Lower lobe of right lung (tissue), 2 donors: ENCODE measurements at regions not wholly inside any gene's neighbourhood (a gene's known extent, or its start where the extent isn't known, plus 50 kb on each side); places are given as distances from the start of the nearest gene placed in this dataset.

Experiments used
- ATAC-seq, 2 donors: fragments of 200-7000 bp; cut with Tn5 transposase; one replicate each; pipeline ENCODE4 v1.9.1; 2020 to 2022; ENCODE audit warnings: mild to moderate bottlenecking in 2 of 2, moderate library complexity in 2 of 2
- DNase-seq: peaks from one replicate; pipeline ENCODE4 v3.0.0-alpha.2; 2020
- H3K27ac ChIP-seq: fragments of 200-600 bp; one replicate; pipeline ENCODE4 v1.8.0; 2022
- H3K27me3 ChIP-seq: fragments of 200-600 bp; one replicate; pipeline ENCODE4 v1.8.0; 2022; ENCODE audit warnings: low read depth
- H3K36me3 ChIP-seq: fragments of 200-600 bp; one replicate; pipeline ENCODE4 v1.8.0; 2022; ENCODE audit warnings: mild to moderate bottlenecking
- H3K4me1 ChIP-seq: fragments of 200-600 bp; one replicate; pipeline ENCODE4 v1.8.0; 2022
- H3K4me3 ChIP-seq: fragments of 200-600 bp; one replicate; pipeline ENCODE4 v1.8.0; 2022; ENCODE audit warnings: mild to moderate bottlenecking
- H3K9me3 ChIP-seq: fragments of 200-600 bp; one replicate; pipeline ENCODE4 v1.8.0; 2022
- CTCF ChIP-seq: fragments of 200-600 bp; IDR thresholded peaks from one replicate; pipeline ENCODE4 v1.8.0; 2022; ENCODE audit warnings: antibody characterized with exemption, mild to moderate bottlenecking
- intact Hi-C: fragments of 100-400 bp; cut with DNase I; formaldehyde crosslinking; loops from one replicate; pipeline ENCODE4 v1.11.0; 2022
- donor health status: DM: no; HTN: yes; CAD: no; lungs with severe emphysema.

- no peak for ATAC-seq
- H3K4me1 ChIP-seq, result no peaks in the 10 kb centered on the region
- H3K27ac ChIP-seq, result no peak overlapping the region
- intact Hi-C loops, result no loop called here
- no peaks in the 10 kb centered on the region for H3K9me3 ChIP-seq
- no peak overlapping the region for H3K4me3 ChIP-seq
- no peak for DNase-seq
- no peaks in the 10 kb centered on the region for H3K27me3 ChIP-seq
- TF ChIP-seq CTCF, result no peak
- no peaks in the 10 kb centered on the region for H3K36me3 ChIP-seq
Measured at GRCh38 chr17:54841656-54842055, 59.0 kb upstream of the TOM1L1 start.

- TF ChIP-seq CTCF, result no peak
- no peak for ATAC-seq
- intact Hi-C loops, result no loop called here
Measured at GRCh38 chr17:54844233-54844632, 56.4 kb upstream of the TOM1L1 start.

GRCh38 chr17:54848368-54848987 is 52.2 kb upstream of the TOM1L1 start:
- intact Hi-C loops, result no loop called here
- no peaks in the 10 kb centered on the region for H3K36me3 ChIP-seq
- ATAC-seq (no peak), DNase-seq (no peak)
- no peak overlapping the region for H3K4me3 ChIP-seq
- H3K9me3 ChIP-seq, result no peaks in the 10 kb centered on the region
- H3K27ac ChIP-seq, result no peak overlapping the region
- no peaks in the 10 kb centered on the region for H3K27me3 ChIP-seq
- H3K4me1 ChIP-seq, result no peaks in the 10 kb centered on the region
- no peak for TF ChIP-seq CTCF

More at GRCh38 chr17:54844233-54844632, 56.4 kb upstream of the TOM1L1 start:
- DNase-seq, result no peak
- no peaks in the 10 kb centered on the region for H3K4me1 ChIP-seq
- no peaks in the 10 kb centered on the region for H3K27me3 ChIP-seq
- H3K36me3 ChIP-seq, result no peaks in the 10 kb centered on the region
- H3K4me3 ChIP-seq, result no peak overlapping the region
- H3K27ac ChIP-seq, result no peak overlapping the region
- H3K9me3 ChIP-seq, result no peaks in the 10 kb centered on the region

GRCh38 chr17:54849660-54850059 is 51.0 kb upstream of the TOM1L1 start:
- no peak for ATAC-seq
- no peak for TF ChIP-seq CTCF
- DNase-seq, result no peak
- no peaks in the 10 kb centered on the region for H3K36me3 ChIP-seq
- no peaks in the 10 kb centered on the region for H3K4me1 ChIP-seq
- H3K27ac ChIP-seq, result no peak overlapping the region
- intact Hi-C loops, result no loop called here
- no peak overlapping the region for H3K4me3 ChIP-seq
- H3K9me3 ChIP-seq, result no peaks in the 10 kb centered on the region
- H3K27me3 ChIP-seq, result no peaks in the 10 kb centered on the region
